ENCODE measurements at regions not wholly inside any gene's neighbourhood (a gene's known extent, or its start where the extent isn't known, plus 50 kb on each side); places are given as distances from the start of the nearest gene placed in this dataset.
A peak's percentile ranks its signal among the peaks of the same experiment; 100 is the strongest.

- no peak for ATAC-seq
- Mint-ChIP-seq H3K27me3 (ENCODE audit: low read depth) (no peaks in the 10 kb centered on the region), H3K9me3 (no peaks in the 10 kb centered on the region), H3K4me1 (no peaks in the 10 kb centered on the region), H3K27ac (no peak overlapping the region), H3K4me3 (no peak overlapping the region), H3K36me3 (no peaks in the 10 kb centered on the region)
- no peak for DNase-seq (ENCODE audit: low spot score)
- CTCF ChIA-PET, result no interaction called here
- POLR2A ChIA-PET, result interaction anchor here (0.6 kb wide), 1 partner anchor 1105 kb away, joined by 3 read pairs; no protein-coding TSS in a partner anchor
- TF ChIP-seq CBFB (CRISPR knock-in tag; IDR thresholded peaks at IDR 0.05; ENCODE audit: low read depth) (no peak), MAX (CRISPR knock-in tag; IDR thresholded peaks at IDR 0.05) (no peak), ZNF416 (CRISPR knock-in tag; IDR thresholded peaks at IDR 0.05) (no peak), ZNF532 (CRISPR knock-in tag; IDR thresholded peaks at IDR 0.05; ENCODE audit: borderline replicate concordance) (no peak), FOXP4 (CRISPR knock-in tag; IDR thresholded peaks at IDR 0.05) (no peak), ZNF263 (CRISPR knock-in tag; IDR thresholded peaks at IDR 0.05; ENCODE audit: low read depth) (no peak), MXD4 (CRISPR knock-in tag; IDR thresholded peaks at IDR 0.05; ENCODE audit: borderline replicate concordance) (no peak), NFE2L1 (CRISPR knock-in tag; IDR thresholded peaks at IDR 0.05) (no peak), ZMAT4 (CRISPR knock-in tag; IDR thresholded peaks at IDR 0.05) (no peak), ZNF138 (CRISPR knock-in tag; conservative IDR thresholded peaks at IDR 0.05) (no peak), CREB1 (CRISPR knock-in tag; IDR thresholded peaks at IDR 0.05) (no peak), HMGA2 (CRISPR knock-in tag; IDR thresholded peaks at IDR 0.05) (no peak)
Observed at GRCh38 chr13:65844266-65844841, 1385.8 kb downstream of the PCDH9 start.

- Mint-ChIP-seq H3K36me3 (no peaks in the 10 kb centered on the region), H3K4me3 (no peak overlapping the region), H3K9me3 (no peaks in the 10 kb centered on the region), H3K27me3 (ENCODE audit: low read depth) (no peaks in the 10 kb centered on the region), H3K27ac (no peak overlapping the region), H3K4me1 (no peaks in the 10 kb centered on the region)
- ATAC-seq (no peak; the same call in 1 of the 2 replicates), DNase-seq (ENCODE audit: low spot score) (no peak)
- POLR2A ChIA-PET, result no interaction called here
- CTCF ChIA-PET, result no interaction called here
- TF ChIP-seq STAT6 (CRISPR knock-in tag; conservative IDR thresholded peaks at IDR 0.05; ENCODE audit: low read depth), result no peak
- peak; percentile 17; the same call in 1 of the 2 replicates for TF ChIP-seq ZNF423 (CRISPR knock-in tag; IDR thresholded peaks at IDR 0.05)
Observed at GRCh38 chr13:65843314-65843731, 1386.8 kb downstream of the PCDH9 start.
